ENCODE measurements at regions not wholly inside any gene's neighbourhood (a gene's known extent, or its start where the extent isn't known, plus 50 kb on each side); places are given as distances from the start of the nearest gene placed in this dataset.

GRCh38 chr6:23940466-23940865 is 185.5 kb upstream of the NRSN1 start:
- H3K4me1 Mint-ChIP-seq: peaks cover 0 to 13% of the 10 kb centered on the region in 2 experiments; a peak in 2 of 4 replicates
- Histone ChIP-seq H3K4ac (ENCODE audit: low read depth, low read length) (no peak overlapping the region), H3K27ac (ENCODE audit: insufficient read length, low read depth, low read length) (no peak overlapping the region), H2BK120ac (ENCODE audit: low read depth, low read length, poor library complexity, severe bottlenecking) (no peak overlapping the region), H4K8ac (replicated peaks; ENCODE audit: insufficient read length, low read depth, low read length) (no peak overlapping the region), H3K23ac (ENCODE audit: insufficient read length, low read depth, low read length) (no peak overlapping the region), H3T11ph (ENCODE audit: low read length) (no peak overlapping the region), H2AK5ac (ENCODE audit: insufficient read length, low read length) (no peak overlapping the region), H3K23me2 (ENCODE audit: insufficient read length, low read depth, low read length, poor library complexity, severe bottlenecking) (no peaks in the 10 kb centered on the region), H3K79me2 (ENCODE audit: insufficient read depth, low read length) (no peaks in the 10 kb centered on the region), H4K91ac (ENCODE audit: insufficient read length, low read depth, low read length) (no peak overlapping the region), H2BK15ac (ENCODE audit: low read depth, low read length) (no peak overlapping the region), H2BK5ac (ENCODE audit: insufficient read length, low read length) (no peak overlapping the region), H2BK20ac (ENCODE audit: low read depth, low read length, poor library complexity, severe bottlenecking) (no peak overlapping the region), H3K9ac (ENCODE audit: extremely low read depth, insufficient read length, low read length) (no peak overlapping the region), H3K9me3 (ENCODE audit: control insufficient read depth, low read depth, low read length) (no peaks in the 10 kb centered on the region), H4K5ac (ENCODE audit: insufficient read length, low read depth, low read length) (no peak overlapping the region), H3K27me3 (ENCODE audit: insufficient read depth, low read length) (no peaks in the 10 kb centered on the region), H2AFZ (ENCODE audit: low read length) (no peak overlapping the region), H3K18ac (ENCODE audit: insufficient read length, low read depth, low read length) (no peak overlapping the region), H3K4me1 (ENCODE audit: insufficient read depth, low read length) (no peaks in the 10 kb centered on the region), H4K20me1 (ENCODE audit: control insufficient read depth, insufficient read depth, insufficient read length) (no peaks in the 10 kb centered on the region), H2BK12ac (ENCODE audit: insufficient read length, low read depth, low read length) (no peak overlapping the region), H3K4me2 (ENCODE audit: insufficient read depth, insufficient read length, low read length) (no peak overlapping the region), H3K56ac (ENCODE audit: insufficient read length, low read depth, low read length) (no peak overlapping the region), H3K14ac (ENCODE audit: insufficient read depth, low read length) (no peak overlapping the region), H3K79me1 (ENCODE audit: insufficient read depth, low read depth, low read length, poor library complexity, severe bottlenecking) (no peaks in the 10 kb centered on the region)
- H3K4me3 Mint-ChIP-seq: no peak overlapping the region
- DNase-seq: no peak
- no peak overlapping the region for H3K27ac Mint-ChIP-seq
- H3K27me3 Mint-ChIP-seq (ENCODE audit: low read depth): no peaks in the 10 kb centered on the region
- H3K9me3 Mint-ChIP-seq: no peaks in the 10 kb centered on the region
- no peaks in the 10 kb centered on the region for H3K36me3 Mint-ChIP-seq (ENCODE audit: insufficient read depth in 1 of 3, low read depth in 3 of 3)
- TF ChIP-seq, protein P1, sequence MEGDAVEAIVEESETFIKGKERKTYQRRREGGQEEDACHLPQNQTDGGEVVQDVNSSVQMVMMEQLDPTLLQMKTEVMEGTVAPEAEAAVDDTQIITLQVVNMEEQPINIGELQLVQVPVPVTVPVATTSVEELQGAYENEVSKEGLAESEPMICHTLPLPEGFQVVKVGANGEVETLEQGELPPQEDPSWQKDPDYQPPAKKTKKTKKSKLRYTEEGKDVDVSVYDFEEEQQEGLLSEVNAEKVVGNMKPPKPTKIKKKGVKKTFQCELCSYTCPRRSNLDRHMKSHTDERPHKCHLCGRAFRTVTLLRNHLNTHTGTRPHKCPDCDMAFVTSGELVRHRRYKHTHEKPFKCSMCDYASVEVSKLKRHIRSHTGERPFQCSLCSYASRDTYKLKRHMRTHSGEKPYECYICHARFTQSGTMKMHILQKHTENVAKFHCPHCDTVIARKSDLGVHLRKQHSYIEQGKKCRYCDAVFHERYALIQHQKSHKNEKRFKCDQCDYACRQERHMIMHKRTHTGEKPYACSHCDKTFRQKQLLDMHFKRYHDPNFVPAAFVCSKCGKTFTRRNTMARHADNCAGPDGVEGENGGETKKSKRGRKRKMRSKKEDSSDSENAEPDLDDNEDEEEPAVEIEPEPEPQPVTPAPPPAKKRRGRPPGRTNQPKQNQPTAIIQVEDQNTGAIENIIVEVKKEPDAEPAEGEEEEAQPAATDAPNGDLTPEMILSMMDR (conservative IDR thresholded peaks at IDR 0.05): no peak
